Stimulated activated CD4-positive, alpha-beta T cell treated with anti-CD3 and anti-CD28 coated beads, Interleukin-12 subunit alpha, Interleukin-12 subunit beta, amount 100 ng/mL, for 48 hours (primary cell): ENCODE measurements at regions not wholly inside any gene's neighbourhood (a gene's known extent, or its start where the extent isn't known, plus 50 kb on each side); places are given as distances from the start of the nearest gene placed in this dataset.

ENCODE experiments used
- DNase-seq, 3 donors: peaks; one replicate each; pipeline ENCODE4 v3.0.0-alpha.2; 2020; ENCODE audit warnings: low read depth in 2 of 3, low spot score in 1 of 3

GRCh38 chr11:131231317-131231940 lies 139.0 kb upstream of the NTM start:
- DNase-seq, result no peak

GRCh38 chr11:131232261-131232660 lies 138.2 kb upstream of the NTM start:
- DNase-seq, result no peak

DNA sequence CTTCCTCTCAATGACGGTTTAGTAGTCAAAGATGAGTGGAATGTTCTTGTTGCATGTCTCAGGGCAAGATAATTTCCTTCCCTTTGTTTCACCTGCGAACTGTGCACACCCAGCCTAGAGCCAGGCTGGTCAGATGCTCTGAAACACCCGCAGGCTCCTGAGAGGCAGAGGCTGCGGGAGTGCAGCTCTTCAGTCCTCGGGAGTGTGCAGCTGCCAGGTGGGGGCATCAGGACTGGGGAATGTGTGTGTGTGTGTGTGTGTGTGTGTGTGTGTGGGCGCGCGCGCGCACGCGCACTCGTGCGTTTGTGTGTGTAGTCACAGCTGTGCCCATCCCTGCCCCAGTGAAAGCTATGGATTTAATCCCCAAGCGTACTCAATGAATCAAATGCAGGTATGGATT lies 136.2 kb upstream of the NTM start:
- DNase-seq, result no peak

DNA sequence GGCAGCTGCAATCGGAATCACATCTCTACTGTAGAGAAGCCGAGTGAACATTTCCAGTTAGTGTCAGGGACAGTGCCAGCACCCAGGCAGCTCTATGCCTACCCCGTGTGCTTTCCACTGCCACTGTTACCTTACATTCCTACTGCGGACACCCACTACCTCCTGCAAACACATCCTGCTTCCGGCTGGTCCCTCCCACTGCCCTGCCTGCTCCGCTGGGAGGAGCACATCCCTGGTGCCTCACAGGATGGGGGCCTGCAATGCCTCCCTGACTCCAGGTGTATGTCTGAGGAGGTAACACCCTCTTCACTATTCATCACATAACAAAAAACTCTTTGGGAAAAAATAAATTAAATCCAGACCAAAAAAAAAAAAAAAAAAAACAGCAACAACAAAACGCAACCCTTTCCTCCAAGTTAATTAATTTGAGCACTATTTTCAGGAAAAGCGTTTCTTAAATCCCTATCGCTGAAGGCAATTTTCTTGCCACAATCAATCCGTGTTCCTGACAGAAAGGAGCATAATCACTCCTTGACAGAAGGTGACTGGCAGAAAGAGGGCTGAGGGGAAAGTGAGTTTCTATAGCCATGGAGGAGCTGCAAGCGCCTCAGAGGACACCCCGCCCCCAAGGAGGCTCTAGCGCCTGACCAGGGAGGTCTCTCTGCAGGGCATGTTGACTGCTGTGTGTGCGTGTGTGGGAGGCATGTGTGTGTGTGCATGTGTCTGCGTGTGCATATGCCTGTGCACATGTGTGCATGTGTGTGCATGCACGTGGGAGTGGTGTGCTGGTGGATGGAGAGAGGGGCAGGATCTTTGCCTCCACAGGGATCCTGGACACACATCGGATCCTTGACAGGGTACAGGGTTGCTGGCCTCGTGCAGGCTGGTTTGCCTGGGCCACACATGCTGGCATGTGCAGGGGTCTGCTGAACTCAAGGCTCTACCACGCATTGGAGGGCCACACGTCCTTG lies 134.8 kb upstream of the NTM start:
- no peak for DNase-seq

DNA sequence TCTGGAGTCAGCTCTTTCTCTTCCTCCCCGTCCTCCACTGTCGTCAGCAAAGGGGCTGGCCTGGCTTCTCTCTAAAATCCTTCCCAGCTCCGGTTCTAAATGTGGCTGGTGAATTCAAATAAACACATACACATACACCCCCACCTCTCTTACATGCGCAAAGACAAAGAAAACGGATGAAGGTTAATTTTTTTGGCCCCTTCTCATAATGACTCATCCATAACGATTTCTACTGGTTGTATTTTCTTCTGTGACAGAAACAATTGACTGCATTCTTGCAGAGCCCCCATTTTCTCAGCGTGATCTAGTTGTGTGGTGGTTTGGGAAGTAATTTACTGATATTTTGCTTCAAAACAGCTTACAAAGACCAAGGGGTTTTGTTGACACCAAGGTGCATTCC lies 130.0 kb upstream of the NTM start:
- no peak for DNase-seq

DNA sequence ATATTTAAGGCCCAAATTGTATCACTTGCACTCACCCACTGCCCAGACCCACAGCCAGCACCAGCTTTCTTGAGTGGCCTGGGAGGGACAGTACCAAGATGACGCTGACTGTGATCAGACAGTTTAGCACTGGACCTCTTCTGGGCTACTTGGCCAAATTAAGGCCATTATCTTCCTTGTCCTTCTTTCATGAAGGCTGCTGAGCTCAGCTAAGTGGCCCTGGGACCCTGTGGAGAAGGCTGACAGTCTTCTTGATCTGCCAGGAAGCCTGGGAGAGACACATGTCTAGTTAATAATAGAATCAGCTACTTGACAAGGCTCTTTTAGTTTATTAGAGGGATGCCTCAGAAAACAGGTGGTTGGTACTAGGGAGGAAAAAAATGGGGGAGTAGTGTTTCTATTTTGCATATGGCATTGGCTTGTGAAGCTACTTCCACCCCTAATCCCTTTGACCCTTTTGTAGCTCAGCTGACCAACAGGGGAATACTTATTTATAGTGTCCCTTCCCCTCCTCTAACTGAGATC lies 127.9 kb upstream of the NTM start:
- no peak for DNase-seq

DNA sequence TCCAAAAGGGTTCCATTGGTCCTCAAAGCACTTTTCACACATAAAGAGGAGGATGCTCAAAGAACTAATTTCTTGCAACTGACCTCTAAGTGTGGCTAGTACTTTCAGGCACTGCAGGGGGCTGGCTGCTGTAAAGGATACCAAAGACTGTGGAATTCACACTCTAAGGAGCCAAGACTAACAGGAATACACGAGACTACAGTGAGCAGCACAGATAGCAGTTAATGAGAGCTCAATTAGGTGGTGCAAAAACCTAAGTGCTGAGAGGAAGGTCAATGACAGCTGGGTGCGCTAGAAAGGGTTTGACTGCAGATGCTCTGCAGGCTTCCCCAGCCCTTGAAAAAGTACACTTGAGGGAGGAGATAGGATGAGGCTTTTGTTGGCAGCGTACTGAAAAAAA lies 124.3 kb upstream of the NTM start:
- no peak for DNase-seq

GRCh38 chr11:131246663-131247062 lies 123.8 kb upstream of the NTM start:
- no peak for DNase-seq

DNA sequence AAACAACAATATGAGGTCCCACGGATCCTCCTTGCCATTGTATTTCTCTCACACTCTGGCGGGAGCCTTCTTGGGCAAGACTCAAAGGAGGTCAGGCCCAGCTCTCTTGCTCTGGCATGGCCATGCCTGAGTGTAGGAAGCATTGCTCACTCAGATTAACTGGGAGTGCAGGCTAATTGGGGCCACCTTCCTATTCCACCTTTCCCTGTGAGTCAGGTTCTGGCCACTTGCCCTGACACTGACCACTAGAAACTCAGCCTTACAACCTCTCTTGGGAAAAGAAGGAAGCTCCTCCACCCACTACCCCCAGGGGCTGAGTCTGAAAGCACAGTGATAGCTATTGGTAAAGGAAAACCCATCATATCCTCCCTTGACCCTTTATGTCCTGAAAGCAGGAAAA lies 121.8 kb upstream of the NTM start:
- DNase-seq, result no peak

- no peak for DNase-seq
These were observed 117.2 kb upstream of the NTM start for GRCh38 chr11:131253142-131253655.

DNA sequence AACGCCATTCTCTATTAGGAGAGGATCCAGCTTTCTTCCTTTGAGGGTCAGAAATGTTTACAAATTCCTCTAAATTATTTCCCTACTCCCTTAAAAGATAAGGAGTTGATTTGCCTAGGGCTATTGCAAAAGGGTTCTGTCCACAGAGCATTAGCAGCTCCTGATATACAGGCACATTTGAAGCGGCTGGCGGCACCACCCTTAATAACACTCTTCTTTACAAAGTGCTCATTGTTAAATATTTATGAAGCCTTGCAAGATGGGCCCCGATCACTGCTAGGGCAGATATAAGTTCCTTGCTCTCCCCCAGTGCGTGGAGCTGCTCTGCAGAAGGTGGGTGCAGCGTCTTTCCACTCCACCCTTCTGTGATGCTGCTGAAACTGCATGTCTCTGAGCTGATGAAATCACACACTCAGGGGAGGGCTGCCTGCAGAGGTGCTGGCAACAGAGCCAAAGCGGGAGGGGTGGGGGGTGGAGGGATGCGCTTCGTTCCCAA lies 116.7 kb upstream of the NTM start:
- DNase-seq, result no peak

DNA sequence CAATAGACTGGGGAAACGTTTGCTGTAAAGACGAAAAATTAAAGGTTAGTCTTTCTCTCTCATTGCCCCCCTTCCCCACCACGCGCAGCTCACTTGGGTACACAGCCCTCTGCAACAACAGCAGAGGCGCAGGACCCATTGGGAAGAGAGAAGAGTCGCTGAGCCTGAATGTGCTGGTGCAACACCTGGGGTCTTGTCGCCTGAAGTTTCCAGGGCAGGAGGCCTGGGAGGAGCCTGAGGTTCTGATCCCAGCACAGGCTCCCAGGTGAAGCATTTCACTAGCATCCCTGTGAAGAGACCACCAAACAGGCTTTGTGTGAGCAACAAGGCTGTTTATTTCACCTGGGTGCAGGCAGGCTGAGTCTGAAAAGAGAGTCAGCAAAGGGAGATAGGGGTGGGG lies 116.2 kb upstream of the NTM start:
- DNase-seq, result no peak

DNA sequence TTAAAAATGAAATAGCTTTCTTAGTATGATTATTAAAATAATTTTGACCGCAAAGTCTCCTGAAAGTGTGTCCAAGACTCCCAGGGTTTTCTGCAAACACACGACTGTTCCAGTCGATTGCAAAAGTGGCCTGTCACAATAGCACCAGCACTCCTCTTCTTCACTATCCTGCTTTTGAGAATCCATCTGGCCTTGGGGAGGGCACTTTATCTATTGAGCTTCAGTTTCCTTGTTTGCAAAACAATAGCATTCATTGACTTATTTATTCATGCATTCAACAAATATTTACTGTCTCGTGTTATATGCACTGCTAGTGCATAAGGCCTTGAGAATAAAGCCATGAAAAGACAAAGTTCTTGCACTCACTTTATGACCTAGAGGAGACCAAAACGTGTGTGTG lies 96.2 kb upstream of the NTM start:
- DNase-seq, result no peak

DNA sequence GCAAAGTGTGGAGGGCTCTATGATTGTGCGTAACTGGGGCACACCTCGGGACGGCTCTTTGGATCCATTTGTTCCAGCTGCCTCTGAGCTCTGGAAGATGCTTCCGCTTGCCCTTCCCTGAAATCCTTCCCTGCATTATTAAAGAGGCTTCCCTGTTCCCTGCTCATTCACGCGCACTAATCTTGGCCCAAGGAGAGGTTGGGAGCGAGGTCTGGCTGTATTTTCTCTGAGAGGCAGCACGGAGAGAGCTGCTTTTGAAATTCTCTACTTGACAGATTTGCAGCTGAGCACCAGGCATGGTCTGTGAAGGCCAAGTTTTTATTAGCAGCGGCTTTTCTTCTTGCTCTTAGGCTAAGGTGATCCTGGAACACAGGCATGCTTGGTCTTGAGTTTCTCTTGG lies 94.8 kb upstream of the NTM start:
- no peak for DNase-seq

GRCh38 chr11:131278472-131278871 lies 91.9 kb upstream of the NTM start:
- no peak for DNase-seq

DNA sequence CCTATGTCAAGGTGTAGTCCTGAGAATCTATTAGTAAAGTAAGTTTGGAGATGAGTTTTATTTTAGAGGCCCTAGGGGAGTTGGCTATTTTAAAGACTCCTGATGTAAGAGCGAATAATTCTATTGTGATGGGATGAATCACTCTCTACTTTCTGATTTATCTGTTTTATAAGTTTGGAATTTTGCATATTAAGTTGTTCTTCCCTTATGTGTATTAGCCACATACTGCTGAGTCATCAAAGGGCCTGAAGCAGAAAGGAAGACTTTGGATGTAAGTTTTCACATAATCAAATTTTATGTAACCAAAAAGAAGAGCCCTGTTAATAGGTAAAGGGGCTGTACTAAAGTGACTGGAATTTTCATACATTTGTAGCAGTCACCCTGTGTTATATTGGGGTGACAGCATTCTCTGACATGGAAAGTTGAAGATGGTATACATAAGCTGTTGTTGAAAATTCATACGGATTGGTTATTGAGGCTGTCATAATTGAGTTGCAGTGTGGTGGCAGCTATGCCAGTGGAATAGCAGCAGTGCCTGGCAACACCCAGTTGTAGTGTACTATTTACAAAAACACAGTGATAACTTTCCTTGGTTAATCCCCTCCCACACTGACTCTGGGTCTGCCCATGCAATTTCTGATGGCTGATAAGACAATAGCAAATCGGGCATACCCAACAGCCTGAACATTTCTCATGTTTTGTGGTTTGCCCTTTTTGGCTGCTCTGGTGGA lies 90.6 kb upstream of the NTM start:
- no peak for DNase-seq

GRCh38 chr11:131281316-131281715 lies 89.1 kb upstream of the NTM start:
- DNase-seq, result no peak

GRCh38 chr11:131284041-131284440 lies 86.4 kb upstream of the NTM start:
- no peak for DNase-seq

DNA sequence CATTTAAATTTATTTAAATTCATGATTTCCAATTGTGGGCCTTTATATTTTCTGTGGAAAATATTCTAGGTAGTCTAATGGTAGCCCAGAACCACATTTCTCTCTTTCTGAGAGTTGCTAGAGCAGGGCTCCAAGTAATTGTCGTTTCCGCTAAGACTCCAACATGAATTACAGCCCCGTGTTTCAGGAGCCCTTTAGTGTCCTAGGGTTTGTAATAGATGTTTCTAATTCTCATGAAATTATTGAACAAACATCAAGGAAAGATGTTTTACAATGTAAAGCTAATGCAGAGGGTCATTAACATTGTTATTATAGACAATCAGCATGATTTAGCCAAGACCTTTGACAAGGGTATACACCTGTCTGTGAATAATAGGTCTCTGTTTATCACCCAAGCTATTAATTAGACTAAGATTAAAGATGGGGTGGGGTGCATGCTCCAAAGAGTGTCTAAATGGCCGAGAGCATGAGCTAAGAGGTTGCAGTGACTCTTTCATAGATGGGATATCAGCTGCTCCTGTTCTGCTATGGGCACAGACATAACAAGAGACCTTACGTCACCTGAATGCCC lies 81.8 kb upstream of the NTM start:
- DNase-seq, result no peak

DNA sequence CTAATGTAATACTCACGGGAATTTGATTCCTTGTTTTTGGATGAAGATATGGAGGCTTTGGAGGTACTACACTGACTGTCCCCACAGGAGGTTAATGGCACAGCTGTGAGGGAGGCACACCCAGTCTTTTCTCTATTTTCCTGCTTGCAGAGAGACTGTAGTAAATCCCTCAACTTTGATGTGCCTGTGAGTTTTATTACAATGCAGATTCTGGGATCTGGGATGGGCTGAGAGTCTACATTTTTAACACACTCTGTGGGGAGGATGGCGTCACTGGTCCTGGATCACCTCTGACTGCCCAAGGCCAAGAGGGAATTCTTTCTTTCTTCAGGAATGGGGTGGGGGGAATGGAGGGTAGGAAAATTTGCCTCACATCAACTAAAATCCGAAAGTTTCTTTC lies 80.2 kb upstream of the NTM start:
- DNase-seq, result no peak

DNA sequence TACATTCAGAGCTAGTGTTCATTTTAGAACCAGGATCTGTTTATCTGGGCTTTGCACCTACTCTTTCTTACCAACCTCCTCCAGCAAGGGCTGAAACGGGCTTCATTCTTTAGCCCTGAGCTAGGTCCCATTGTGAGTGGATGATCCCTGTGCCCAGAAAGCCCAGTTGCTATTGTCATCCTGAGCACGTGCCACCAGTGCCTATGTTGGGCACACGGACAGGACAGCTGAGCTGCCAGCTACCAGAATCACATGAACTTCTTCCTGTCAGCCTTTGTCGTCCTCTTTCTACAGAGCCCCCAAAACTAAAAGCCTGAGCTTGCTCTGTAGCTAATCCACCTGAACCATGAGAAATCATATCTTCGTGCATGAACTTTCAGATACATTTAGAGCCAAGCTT lies 74.4 kb upstream of the NTM start:
- no peak for DNase-seq
